ENCODE measurements at regions not wholly inside any gene's neighbourhood (a gene's known extent, or its start where the extent isn't known, plus 50 kb on each side); places are given as distances from the start of the nearest gene placed in this dataset.
"Not testable (repeated sequence)": the region's sequence is repeated elsewhere in the genome, so short reads cannot be mapped to it uniquely, and the experiment has no call there.

DNA sequence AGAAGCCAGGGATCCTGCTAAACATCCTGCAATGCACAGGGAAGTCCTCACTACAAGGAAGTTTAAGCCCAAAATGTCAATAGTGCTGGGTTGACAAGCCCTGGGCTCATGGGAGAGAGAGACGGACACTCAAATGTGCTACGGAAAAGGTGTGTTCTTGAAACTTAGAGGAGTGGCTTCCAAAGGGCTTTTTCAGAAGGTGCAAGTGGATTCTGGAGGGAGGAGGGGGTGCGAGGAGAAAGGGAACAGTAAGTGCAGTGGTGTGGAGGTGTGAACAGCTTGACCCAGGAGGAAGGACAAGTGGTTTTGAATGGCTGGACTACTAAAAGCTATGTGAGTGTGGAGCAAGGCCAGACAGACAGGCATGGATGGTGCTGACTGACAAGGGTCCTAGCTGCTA lies 50.4 kb upstream of the CECR2 start:
- no peak for DNase-seq (ENCODE audit: low read depth)

DNA sequence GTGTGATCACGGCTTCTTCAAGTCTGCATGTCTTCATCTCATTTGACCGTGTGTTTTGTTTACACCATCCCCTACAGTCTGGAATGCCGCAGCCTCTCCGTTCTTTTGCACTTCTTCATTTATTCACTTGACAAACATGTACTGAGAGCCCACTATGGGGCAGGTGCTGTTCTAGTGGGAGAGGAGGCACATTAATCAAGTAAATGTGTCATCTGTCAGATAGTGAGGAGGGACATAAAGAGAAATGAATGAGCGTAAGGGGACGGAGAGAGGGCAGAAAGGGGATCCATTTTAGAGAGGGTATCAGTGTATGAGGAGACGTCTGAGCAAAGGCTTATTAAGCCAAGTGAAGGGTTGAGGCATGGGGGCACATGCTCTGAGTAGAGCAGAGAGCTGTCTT lies 54.0 kb upstream of the CECR2 start:
- no peak for DNase-seq (ENCODE audit: low read depth)

DNA sequence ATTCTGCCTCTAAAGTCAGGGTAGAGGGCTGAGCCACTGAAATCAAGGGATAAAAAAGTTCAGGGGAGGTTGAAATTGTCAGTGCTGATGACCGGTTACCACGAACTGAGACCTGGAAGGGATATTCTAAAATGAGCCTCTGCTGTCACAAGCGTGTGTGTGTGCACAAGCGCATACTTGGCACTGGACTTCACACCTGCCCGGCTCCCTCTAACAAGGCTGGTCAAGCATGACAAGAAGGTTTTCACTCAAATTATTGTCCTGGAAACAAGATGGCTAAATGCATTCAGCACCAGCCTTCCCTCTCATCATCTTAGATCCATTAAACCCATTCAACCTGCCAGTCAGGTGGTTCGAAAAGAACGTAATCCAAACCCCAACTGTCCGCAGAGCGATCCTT lies 54.8 kb upstream of the CECR2 start:
- DNase-seq (ENCODE audit: low read depth): no peak

DNA sequence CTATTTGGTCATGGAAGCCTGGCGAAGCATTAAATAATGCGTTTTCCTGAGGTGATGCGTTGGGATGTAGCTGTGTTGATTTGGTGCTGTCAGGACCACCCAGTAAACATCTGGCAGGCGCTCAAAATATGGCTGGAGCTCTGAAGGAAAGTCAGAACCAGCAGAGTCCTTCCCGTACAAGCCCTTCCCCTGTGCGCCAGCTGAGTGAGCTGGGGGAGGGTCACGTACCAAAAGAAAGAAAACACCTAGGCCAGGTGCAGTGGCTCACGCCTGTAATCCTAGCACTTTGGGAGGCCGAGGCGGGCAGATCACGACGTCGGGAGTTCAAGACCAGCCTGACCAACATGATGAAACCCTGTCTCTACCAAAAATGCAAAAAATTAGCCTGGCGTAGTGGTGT lies 55.6 kb upstream of the CECR2 start:
- no peak for DNase-seq (ENCODE audit: low read depth)

DNA sequence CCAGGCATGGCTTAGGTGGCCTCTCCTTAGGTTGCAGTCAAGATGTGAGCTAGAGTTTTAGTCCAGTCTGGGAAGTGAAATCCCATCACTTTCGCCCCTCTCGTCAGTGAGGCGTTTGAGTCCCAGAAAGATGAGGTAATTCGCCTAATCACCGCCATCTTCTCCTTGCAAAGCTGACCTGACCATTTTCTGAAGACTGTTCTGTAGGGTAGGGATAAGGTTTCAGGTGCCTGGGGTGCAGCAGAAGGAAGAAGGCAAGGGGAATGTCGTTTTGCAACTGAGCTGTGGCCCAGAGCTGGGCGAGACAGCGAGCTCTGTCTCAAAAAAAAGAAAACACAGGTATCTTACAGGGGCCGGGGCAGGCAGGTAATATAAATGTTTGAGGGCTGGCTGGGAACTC lies 61.7 kb upstream of the CECR2 start:
- DNase-seq (ENCODE audit: low read depth): no peak

DNA sequence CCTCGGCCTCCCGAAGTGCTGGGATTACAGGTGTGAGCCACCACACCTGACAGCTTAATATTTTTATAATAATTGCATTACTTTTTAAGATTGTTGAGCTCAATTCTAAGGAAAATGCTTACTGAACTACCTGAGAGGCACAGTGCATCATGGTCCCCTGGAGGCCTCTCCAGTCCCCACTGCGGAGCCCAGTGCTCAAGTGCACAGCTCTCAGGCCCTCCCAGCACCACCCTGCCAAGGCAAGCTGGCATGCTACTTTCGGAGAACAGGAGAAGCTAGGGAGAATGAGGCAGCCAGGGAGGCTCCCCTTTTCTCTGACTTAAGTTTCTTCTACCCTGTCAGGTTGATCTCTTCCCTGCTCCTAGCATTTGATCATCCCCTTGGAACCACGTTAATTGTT lies 64.2 kb upstream of the CECR2 start:
- DNase-seq (ENCODE audit: low read depth): no peak

DNA sequence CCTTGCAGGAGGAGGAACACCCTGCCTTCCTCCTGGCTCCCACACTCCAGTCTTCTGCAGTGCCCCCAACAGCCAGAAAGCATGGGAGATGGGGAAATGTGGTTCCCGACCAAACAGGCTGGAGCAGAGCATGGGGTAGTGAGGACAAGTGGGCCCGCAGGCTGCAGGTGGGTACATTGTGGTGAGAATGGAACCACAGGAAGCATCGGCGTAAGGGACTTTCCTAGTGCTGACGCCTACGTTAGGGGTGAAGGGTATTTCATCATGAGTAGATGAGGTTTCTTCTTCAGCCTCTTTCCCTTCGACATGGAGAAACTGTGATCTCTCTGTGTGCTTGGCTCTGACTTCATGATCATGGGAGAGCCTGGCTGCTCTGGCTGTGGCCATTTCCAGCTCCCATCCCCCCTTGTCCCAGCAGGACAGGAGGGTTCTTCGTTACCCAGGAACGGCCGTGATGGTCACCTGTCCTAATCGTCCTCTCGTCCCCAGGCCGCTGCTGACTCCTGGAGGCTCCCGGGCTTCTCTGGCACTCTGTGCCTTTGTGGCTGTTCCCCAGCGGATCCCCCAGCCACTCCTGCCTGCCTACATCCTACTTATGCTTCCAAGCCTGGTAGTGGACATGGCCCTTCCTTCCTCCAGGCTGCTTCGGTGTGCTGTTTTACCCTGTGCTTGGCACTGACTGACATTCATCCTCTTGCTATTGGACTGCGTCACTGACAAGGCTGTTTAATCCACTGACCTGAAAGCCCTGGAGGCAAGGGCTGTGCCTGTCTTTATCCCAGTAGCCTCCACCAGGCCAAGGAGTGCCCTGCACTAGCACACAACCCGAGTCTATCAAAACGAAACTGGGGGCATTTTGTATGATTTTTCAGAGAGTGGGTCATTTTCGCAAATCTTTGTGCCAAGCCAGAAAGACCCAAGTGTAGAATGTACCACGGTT lies 65.2 kb upstream of the CECR2 start:
- peak; percentile 45 for DNase-seq (ENCODE audit: low read depth)

DNA sequence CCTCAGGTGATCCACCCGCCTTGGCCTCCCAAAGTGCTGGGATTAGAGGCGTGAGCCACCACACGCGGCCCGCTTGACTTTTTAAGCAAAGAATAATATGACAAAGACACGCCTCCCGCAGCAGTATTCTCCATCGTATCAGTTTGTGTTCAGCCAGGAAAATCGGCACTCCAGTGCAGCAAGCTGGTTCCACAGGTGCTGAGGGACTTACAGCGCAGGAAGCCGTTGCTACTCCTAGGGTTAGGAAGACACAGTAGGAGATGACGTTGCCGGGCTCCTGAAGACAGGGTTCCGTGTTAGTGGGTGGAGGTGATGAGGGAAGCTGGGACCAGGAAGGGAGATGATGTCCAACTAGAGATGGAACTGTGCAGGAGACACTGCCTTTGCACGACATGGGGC lies 65.8 kb upstream of the CECR2 start:
- DNase-seq (ENCODE audit: low read depth): no peak

DNA sequence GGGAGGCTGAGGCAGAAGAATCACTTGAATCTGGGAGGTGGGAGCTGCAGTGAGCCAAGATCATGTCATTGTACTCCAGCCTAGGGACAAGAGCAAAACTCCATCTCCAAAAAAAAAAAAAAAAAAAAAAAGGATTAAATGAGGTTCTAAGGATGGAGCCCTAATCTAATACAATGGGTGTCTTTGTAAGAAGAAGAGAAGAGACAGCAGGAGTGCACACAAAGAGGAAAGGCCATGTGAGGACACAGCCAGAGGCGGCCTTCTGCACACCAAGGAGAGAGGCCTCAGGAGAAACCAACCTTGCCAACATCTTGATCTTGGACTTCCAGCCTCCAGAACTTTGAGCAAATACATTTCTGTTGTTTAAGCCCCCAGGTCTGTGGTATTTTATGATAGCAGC lies 66.6 kb upstream of the CECR2 start:
- DNase-seq (ENCODE audit: low read depth): no peak

DNA sequence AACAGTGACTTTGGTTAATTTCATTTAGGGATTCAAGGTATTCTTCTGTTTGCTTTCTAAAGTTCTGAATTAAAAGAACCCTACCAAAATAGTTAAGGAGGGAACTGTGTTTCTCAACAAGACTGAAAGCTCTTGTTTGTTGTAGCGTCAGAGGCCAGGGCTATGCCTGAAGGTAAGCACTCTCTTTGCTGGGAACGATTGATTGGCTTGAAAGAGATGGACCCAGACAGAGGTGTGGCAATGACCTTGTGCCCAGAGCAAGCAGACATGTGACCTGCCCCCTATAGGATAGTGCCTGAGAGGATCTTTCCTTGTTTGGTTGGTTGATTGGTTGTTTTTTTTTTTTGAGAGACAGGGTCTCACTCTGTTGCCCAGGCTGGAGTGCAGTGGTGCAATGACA lies 68.3 kb upstream of the CECR2 start:
- DNase-seq (ENCODE audit: low read depth): no peak

DNA sequence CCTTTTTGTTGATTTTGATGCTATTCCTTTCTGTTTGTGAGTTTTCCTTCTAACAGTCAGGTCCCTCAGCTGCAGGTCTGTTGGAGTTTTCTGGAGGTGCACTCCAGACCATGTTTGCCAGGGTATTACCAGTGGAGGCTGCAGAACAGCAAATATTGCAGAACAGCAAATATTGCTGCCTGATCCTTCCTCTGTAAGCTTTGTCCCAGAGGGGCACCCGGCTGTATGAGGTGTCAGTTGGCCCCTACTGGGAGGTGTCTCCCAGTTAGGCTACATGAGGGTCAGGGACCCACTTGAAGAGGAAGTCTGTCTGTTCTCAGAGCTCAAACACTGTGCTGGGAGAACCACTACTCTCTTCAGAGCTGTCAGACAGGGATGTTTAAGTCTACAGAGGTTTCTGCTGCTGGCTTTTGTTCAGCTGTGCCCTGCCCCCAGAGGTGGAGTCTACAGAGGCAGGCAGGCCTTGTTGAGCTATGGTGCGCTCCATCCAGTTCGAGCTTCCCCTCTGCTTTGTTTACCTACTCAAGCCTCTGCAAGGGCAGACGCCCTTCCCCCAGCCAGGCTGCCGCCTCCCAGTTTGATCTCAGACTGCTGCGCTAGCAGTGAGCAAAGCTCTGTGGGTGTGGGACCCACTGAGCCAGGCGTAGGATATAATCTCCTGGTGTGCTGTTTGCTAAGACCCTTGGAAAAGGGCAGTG lies 70.3 kb upstream of the CECR2 start:
- not testable (repeated sequence) for DNase-seq (ENCODE audit: low read depth)

DNA sequence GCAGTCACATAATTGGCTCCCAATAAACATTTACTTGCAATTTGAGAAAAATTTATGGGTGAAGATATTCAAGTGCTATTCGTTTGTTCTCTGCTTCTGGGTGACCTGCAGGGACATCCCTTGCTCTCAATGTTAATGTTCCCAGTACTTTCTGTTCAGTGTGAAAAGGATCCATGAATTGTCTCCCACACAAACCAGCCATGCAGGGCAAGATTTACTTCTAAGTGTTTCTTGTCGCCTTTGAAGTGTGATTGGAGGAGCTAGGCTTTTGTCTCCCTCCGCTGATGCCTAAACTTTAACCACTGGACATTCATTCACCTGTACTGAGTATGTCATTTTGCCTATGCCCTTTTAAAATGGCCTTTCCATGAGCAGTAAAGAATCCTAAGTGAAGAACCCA lies 66.4 kb upstream of the ADA2 start:
- DNase-seq (ENCODE audit: low read depth): no peak

DNA sequence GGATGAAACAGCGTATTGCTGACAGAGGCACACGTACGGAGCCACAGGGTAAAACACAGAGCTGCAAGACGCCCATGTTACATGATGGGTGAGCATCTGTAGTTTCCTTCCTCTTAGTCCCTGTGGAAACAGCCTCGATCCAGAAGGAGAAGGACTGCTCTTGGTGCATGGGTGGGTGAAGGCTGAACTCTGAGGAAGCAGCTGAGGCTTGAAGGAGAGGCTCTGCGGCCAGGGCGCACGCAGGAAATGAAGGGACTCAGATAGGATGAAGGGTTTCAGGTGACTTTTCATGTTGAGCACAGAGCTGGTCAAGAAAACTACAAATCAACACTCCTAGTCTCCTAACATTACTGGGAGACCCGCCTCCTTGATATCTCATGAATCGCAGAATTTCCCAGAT lies 65.7 kb upstream of the ADA2 start:
- DNase-seq (ENCODE audit: low read depth): no peak

DNA sequence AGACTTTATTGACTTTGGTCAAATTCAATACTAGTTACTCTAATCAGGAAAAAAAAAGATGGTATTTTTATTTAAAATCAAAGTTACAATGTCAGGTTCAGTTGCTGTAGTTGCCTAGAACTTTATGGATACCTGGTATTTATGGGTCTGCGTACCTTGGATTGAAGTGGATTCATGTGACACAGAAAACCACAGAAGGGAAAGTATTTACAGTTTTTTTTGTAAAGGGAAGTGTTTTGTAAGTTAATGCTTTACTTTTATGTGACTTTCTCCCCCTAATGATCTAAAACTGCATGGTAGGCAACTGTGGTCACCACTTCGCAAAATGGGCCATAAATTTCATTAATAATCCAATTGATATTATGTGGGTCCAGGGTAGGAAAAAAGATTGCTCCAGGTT lies 65.2 kb upstream of the ADA2 start:
- DNase-seq (ENCODE audit: low read depth): no peak

DNA sequence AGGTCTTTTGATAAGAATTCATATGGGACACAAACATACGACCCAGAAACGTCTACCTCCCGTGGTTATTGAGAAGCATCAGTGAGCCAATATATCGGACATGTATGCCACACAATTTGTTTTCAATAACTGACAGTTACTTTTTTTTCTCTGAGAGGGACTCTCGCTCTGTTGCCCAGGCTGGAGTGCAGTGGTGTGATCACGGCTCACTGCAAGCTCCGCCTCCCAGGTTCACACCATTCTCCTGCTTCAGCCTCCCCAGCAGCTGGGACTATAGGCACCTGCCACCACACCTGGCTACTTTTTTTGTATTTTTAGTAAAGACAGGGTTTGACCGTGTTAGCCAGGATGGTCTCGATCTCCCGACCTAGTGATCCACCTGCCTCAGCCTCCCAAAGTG lies 64.6 kb upstream of the ADA2 start:
- DNase-seq (ENCODE audit: low read depth): not testable (repeated sequence)

DNA sequence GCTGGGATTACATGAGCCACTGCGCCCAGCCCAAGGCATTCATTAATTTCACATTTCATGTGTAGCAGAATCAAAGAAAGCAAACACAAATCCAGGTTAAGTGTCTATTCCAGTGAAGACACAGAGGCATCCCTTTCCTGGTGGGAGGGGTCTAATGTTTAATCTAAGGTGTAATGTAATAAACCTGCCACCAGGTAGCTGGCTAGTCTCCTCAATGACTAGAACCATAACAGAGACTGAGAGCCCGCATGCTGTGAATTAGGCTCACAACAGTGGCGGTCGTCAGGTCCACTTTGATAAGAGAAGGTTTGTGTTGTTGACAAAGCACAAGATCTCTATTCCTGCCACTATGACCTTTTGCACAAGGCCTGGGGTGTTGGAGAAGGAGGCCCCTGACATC lies 64.2 kb upstream of the ADA2 start:
- no peak for DNase-seq (ENCODE audit: low read depth)

DNA sequence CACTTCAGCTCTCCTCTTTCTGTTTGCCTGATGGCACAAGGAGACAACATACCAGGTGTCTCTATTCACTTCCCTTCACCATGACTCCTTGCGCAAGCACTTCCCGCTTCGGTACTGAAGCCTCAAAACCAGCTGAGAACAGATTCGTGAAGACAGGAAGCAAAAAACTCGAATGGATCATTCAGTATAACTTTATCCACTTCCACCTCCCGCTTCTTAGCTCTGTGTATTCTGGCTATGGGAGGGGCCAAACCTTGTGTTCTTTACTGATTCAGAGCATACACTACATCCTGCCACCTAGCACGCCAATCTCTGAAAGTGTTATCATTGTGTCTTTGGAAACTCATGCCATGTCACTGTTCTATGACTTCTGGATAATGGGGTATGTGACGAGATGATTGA lies 62.2 kb upstream of the ADA2 start:
- DNase-seq (ENCODE audit: low read depth): no peak

DNA sequence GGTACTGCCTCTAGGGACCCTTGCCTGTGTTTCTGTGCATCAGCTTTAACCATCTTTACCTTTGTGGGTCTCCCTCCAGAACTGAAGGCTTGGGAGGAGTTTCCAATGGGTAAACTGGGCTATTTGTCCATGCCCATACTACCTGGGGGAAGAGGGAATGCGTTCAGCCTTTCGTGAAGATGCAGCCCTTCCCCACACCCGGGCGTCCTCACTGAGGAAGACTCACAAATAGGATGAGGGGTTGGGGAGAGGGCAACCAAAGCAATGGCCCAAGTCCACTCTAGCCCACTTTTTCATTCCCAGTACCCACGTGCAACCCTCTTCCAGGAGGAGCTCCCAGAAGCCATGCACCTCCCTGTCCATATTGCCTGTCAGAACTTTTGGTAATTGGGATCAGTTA lies 61.8 kb upstream of the ADA2 start:
- no peak for DNase-seq (ENCODE audit: low read depth)

DNA sequence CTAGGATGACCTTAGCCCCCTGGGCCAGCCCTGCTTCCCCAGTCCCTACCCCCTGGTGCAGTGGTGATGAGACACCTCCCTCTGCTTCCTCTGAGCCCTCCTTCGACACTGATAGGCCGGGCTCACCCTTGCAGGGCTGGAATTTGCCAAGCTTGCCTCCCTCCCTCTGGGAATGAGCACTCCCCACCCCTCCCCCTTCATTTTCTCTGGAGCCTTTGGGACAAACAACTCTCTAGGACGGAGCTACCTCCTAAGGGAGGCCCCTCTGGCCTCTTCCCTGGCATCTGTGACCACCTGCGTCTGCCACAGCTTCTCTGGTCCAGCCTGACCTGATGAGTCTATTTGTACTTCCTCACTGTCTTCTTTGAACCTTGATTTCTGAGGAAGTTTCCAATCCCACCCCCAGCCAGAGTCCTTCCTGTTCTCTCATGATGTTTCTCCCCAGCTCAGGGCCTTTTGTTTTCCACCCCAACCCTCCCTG lies 53.3 kb upstream of the ADA2 start:
- DNase-seq (ENCODE audit: low read depth): no peak

DNA sequence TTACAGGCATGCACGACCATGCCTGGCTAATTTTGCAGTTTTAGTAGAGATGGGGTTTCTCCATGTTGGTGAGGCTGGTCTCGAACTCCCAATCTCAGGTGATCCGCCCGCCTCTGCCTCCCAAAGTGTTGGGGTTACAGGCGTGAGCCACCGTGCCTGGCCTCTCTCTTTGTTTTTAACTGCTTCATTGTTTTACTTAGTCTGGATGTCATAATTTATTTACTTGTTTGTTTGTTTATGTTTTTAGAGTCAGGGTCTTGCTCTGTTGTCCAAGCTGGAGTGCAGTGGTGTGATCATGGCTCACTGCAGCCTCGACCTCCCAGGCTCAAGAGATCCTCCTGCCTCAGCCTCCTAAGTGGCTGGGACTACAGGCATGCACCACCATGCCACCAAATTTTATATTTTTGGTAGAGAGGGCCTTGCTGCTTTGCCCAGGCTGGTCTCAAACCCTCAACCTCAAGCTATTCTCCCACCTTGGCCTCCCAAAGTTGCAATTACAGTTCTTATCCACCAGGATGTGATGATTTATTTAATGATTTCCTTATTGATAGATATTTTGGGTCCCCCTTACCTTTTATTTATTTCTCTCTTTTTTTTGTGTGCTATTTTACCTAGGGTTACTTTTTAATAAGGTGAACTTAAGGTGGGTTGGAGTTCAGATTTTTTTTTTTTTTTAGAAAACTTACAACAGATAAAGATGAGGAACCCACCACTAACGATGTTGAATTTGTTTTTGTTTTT lies 52.6 kb upstream of the ADA2 start:
- DNase-seq (ENCODE audit: low read depth): no peak

DNA sequence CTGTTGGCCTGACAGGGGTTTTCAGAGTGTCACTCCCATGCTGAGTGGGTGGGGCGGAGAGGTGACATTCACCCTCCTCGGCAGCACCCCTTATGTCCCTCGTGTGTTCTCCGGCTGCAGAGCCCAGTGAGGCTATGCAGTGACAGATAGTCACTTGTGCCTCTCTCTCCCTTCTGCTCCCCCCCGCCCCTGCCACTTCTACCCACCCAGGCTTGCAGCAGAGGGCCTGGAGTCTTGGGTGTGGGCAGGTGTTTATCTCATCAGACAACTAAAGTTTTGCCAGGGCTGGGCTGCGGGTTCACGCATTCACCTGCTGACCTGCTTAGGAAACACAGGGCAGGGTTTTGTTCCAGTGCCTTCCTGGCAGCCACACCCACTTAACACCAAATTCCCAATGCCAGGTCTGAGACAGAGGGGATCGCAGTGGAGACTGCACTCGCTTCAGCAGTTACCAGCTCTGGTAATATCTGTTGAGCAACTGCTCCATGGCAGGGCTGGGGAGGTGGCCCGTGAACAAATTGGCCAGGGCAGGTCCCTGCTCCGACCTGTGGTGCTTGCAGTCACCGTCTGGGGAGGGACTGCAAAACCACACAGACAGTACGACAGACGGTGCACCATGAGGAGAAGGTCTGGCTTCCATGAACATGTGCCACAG lies 50.5 kb upstream of the ADA2 start:
- DNase-seq (ENCODE audit: low read depth): no peak

DNA sequence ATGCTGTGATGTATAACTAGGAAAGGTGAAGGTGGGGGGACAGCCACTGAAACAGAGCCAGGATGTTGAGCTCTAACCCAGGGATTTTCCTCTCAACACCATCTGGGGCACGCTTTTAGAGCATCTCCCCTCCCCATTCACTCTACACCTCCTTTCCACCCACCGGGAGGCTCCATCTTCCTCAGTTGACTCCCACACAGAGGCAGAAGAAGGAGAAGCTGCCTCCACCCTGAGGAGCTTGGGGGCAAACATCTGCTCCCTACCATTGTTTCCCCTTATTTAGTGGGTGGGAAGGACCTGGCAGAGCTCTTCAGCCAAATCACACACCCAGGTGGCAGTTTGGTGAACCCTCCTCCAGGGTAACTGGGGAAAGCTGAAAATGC lies 50.0 kb upstream of the ADA2 start:
- no peak for DNase-seq (ENCODE audit: low read depth)

Measured in activated T-cell treated with anti-CD3 and anti-CD28 coated beads for 48 hours (primary cell).